OCI-LY3 (cell line): ENCODE measurements at regions not wholly inside any gene's neighbourhood (a gene's known extent, or its start where the extent isn't known, plus 50 kb on each side); places are given as distances from the start of the nearest gene placed in this dataset.
"Not testable (repeated sequence)": the region's sequence is repeated elsewhere in the genome, so short reads cannot be mapped to it uniquely, and the experiment has no call there.

Source experiments
- CTCF ChIP-seq: fragments of 200-600, 300-600 bp; sonication (generic); IDR thresholded peaks from 2 replicates; pipeline ENCODE4 v1.5.1; 2014; ENCODE audit warnings: antibody characterized with exemption, low read length, low read depth
- EZH2phosphoT487 ChIP-seq: fragments of 200-600 bp; shearing (Covaris generic); IDR thresholded peaks from 2 replicates; pipeline ENCODE4 v1.6.1; 2018; ENCODE audit warnings: antibody characterized with exemption, mixed run types, low read depth

GRCh38 chr10:47705698-47706414 lies 57.5 kb downstream of the SYT15B start:
- not testable (repeated sequence) for TF ChIP-seq CTCF, EZH2phosphoT487
